GM12874 (cell line): ENCODE measurements at regions not wholly inside any gene's neighbourhood (a gene's known extent, or its start where the extent isn't known, plus 50 kb on each side); places are given as distances from the start of the nearest gene placed in this dataset.

ENCODE experiments used
- TF ChIP-seq, protein P1 (sequence below): IDR thresholded peaks from 2 replicates; pipeline ENCODE4 v1.5.1; 2011; ENCODE audit warnings: low read depth, mild to moderate bottlenecking, control low read depth, low read length, moderate library complexity; ENCODE audit not compliant: insufficient read depth

DNA sequence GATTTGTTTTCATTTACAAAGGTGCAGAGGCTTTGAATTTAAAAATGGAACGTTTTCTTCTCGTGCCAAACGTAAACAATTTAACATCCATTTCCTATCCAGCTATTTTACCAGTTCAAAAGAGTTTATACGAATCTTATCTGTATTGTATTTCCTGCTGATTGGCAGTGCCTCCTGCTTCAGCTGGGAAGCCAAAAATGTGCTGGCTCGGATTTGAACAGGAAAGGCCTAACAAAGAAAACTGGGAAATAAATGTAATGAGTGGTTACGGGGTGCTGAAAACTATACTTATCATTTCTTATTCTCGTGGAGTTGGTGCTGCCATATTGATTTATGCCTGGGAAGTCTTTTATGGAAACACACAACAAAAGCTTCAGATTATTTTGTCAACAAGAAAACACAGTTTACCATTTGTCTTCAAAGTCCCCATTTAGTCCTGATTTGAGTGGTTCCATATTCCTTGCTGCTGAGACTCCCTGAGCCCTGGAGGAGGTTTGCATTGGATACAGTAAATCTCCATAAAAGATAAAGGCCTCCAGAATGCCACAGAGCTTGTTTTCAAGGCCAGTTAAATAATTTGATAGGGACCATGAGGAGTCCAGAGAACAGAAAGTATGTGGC is 507.4 kb downstream of the RASEF start:
- TF ChIP-seq, protein P1, sequence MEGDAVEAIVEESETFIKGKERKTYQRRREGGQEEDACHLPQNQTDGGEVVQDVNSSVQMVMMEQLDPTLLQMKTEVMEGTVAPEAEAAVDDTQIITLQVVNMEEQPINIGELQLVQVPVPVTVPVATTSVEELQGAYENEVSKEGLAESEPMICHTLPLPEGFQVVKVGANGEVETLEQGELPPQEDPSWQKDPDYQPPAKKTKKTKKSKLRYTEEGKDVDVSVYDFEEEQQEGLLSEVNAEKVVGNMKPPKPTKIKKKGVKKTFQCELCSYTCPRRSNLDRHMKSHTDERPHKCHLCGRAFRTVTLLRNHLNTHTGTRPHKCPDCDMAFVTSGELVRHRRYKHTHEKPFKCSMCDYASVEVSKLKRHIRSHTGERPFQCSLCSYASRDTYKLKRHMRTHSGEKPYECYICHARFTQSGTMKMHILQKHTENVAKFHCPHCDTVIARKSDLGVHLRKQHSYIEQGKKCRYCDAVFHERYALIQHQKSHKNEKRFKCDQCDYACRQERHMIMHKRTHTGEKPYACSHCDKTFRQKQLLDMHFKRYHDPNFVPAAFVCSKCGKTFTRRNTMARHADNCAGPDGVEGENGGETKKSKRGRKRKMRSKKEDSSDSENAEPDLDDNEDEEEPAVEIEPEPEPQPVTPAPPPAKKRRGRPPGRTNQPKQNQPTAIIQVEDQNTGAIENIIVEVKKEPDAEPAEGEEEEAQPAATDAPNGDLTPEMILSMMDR = no peak

GRCh38 chr9:82558346-82558745 is 504.6 kb downstream of the RASEF start:
- TF ChIP-seq, protein P1 = no peak

DNA sequence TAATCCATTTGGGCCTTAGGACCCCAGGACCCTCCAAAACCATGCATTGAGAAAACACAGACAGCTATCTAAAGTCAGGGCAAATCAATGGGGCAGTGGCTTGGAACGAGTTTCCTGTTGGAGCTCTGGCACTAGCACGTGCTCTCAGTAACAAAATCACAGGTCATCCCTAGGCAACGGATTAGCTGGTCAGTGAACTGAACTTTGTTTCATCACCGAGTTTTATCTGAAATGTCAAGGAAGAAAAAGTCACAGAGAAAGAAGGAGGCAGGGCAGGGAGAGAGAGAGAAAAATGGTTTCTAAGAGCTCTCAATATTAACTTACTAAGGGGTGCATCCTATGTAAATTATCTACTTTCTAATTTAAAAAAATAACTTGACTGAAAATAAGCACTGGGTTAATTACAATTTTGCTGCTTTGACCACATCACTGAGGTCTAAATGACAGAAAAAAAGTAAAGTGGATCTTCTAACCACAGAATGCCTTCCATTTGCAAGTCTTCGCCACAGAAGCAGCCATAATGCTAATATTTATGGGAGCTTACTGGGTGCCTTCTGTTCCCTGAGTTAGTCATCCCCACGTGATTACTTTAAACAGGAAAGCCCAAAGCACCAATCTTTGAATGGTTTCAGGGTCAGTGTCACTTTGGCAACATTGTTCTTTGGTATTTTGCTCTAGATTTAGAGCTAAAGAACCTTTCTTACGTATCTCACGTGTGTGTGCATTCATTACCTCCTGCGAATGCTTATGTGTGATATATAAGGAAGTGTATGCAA is 503.9 kb downstream of the RASEF start:
- TF ChIP-seq, protein P1 = no peak

- TF ChIP-seq, protein P1 = no peak
Observed at GRCh38 chr9:82560036-82560435, 502.9 kb downstream of the RASEF start.

GRCh38 chr9:82560457-82560904 is 502.5 kb downstream of the RASEF start:
- TF ChIP-seq, protein P1 = no peak

DNA sequence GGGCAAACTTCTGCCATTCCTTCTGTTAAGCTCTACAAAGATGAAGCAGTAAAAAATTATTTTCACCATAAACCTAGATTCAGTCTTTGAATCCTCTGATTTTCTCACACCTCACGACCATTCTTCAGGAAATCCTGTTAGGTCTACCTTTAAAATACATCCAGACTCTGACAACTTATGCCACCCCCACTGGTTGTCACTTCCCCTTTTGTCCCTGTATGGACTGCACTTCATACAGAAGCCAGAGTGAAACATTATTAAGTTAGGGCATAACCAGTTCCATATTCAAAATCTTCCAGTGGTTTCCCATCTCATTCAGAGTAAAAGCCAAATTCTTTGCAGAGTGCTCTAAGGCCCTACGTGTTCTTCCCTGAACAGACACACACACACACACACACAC is 499.8 kb downstream of the RASEF start:
- TF ChIP-seq, protein P1 = no peak

DNA sequence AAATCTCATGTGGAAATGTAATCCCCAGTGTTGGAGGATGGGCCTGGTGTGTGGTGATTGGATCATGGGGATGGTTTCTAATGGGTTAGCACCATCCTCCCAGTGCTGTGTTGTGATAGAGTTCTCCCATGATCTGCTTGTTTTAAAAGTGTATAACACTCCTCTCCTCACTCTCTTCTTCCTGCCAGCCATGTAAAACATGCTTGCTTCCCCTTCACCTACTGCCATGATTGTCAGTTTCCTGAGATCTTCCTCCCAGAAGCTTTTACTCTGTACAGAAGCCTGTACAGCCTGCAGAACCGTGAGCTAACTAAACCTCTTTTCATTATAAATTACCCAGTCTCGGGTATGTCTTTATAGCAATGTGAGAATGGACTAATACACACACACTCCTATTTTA is 499.1 kb downstream of the RASEF start:
- TF ChIP-seq, protein P1 = no peak
